NB4 (cell line): ENCODE measurements at regions not wholly inside any gene's neighbourhood (a gene's known extent, or its start where the extent isn't known, plus 50 kb on each side); places are given as distances from the start of the nearest gene placed in this dataset.

Experiments
- CTCF ChIP-seq: IDR thresholded peaks from one replicate; pipeline ENCODE4 v1.5.1; 2012; ENCODE audit warnings: low read depth, low read length
- MAX ChIP-seq: IDR thresholded peaks from 2 replicates; pipeline ENCODE4 v1.6.1; 2011; ENCODE audit warnings: low read depth, low read length
- MYC ChIP-seq: IDR thresholded peaks from 2 replicates; pipeline ENCODE4 v1.6.1; 2011; ENCODE audit warnings: low read depth, low read length
- POLR2A ChIP-seq: IDR thresholded peaks from 2 replicates; pipeline ENCODE4 v1.6.1; 2011; ENCODE audit warnings: mild to moderate bottlenecking; ENCODE audit not compliant: insufficient read length; ENCODE audit errors: extremely low read depth

- no peak for TF ChIP-seq CTCF
- TF ChIP-seq POLR2A, result no peak
- no peak for TF ChIP-seq MYC
- no peak for TF ChIP-seq MAX
Observed at GRCh38 chr6:154653385-154653784, 79.8 kb upstream of the SCAF8 start.
